ENCODE measurements at regions not wholly inside any gene's neighbourhood (a gene's known extent, or its start where the extent isn't known, plus 50 kb on each side); places are given as distances from the start of the nearest gene placed in this dataset.

DNA sequence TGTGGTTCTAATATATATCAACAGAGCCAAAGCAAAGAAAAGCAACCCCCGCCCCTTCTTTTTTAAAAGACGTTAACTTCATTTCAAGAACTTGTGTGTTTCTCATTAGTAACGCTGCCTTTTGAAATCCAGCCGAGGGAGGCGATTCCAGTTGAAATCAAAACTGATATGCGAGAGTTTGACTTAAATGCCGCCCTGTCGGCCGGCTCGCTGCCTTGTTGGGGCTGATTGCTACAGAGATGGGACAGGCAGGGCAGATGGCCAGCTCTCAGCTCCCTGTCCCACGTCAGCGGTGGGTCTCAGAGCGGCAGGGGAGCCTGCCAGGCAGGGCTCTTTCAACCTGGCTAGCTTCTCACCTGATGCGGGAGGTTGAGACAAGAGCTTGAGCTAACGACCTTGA, 51.9 kb upstream of the ALX4 start:
- H3K4me1 ChIP-seq (ENCODE audit: low read depth): no peaks in the 10 kb centered on the region
- intact Hi-C loops (cut with DNase I, micrococcal nuclease): no loop called here
- no peaks in the 10 kb centered on the region for H3K9me3 ChIP-seq
- no peak for DNase-seq
- no peak for ATAC-seq
- no peak overlapping the region for H3K4me3 ChIP-seq
- no peaks in the 10 kb centered on the region for H3K36me3 ChIP-seq (ENCODE audit: low read depth)
- no peak for TF ChIP-seq CTCF (IDR thresholded peaks at IDR 0.05)

- ATAC-seq: no peak
Observed at GRCh38 chr11:44363116-44363515, 53.2 kb upstream of the ALX4 start.

GRCh38 chr11:44364596-44364995, 54.7 kb upstream of the ALX4 start:
- Histone ChIP-seq H3K9me3 (no peaks in the 10 kb centered on the region), H3K36me3 (ENCODE audit: low read depth) (no peaks in the 10 kb centered on the region), H3K4me3 (no peak overlapping the region), H3K4me1 (ENCODE audit: low read depth) (no peaks in the 10 kb centered on the region)
- DNase-seq: no peak
- intact Hi-C loops (cut with DNase I, micrococcal nuclease): no loop called here
- TF ChIP-seq CTCF (IDR thresholded peaks at IDR 0.05): no peak
- no peak for ATAC-seq

More at GRCh38 chr11:44363116-44363515, 53.2 kb upstream of the ALX4 start:
- TF ChIP-seq CTCF (IDR thresholded peaks at IDR 0.05): no peak
- Histone ChIP-seq H3K9me3 (no peaks in the 10 kb centered on the region), H3K36me3 (ENCODE audit: low read depth) (no peaks in the 10 kb centered on the region), H3K4me1 (ENCODE audit: low read depth) (no peaks in the 10 kb centered on the region), H3K4me3 (no peak overlapping the region)
- DNase-seq: no peak
- intact Hi-C loops (cut with DNase I, micrococcal nuclease): no loop called here

- H3K9me3 ChIP-seq: no peaks in the 10 kb centered on the region
- H3K4me1 ChIP-seq (ENCODE audit: low read depth): no peaks in the 10 kb centered on the region
- H3K4me3 ChIP-seq: no peak overlapping the region
- no peak for TF ChIP-seq CTCF (IDR thresholded peaks at IDR 0.05)
- no peak for ATAC-seq
- intact Hi-C loops (cut with DNase I, micrococcal nuclease): no loop called here
- DNase-seq: no peak
- no peaks in the 10 kb centered on the region for H3K36me3 ChIP-seq (ENCODE audit: low read depth)
Observed at GRCh38 chr11:44365616-44366015, 55.7 kb upstream of the ALX4 start.

GRCh38 chr11:44366026-44366425, 56.1 kb upstream of the ALX4 start:
- Histone ChIP-seq H3K9me3 (no peaks in the 10 kb centered on the region), H3K4me1 (ENCODE audit: low read depth) (no peaks in the 10 kb centered on the region), H3K4me3 (no peak overlapping the region), H3K36me3 (ENCODE audit: low read depth) (no peaks in the 10 kb centered on the region)
- DNase-seq: no peak
- ATAC-seq: no peak
- intact Hi-C loops (cut with DNase I, micrococcal nuclease): no loop called here
- no peak for TF ChIP-seq CTCF (IDR thresholded peaks at IDR 0.05)

DNA sequence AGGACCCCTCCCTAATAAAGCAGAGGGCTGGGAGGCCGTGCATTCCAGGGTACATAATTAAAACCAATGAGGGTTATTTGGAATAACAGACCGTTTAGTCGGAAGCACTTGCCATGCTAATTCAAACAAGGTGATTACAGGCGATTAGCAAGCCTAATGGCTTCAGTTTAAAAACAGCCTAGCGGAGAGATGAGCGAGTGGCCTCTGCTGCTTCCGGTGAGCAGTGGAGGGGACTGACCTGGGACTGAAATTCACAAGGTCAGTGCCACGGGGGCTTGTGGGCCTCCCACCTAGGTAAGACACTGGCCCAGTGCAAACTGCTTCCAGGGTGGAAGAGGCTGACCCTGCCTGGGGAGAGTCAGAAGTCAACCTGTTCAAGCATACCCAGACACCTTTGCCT, 56.8 kb upstream of the ALX4 start:
- H3K4me1 ChIP-seq (ENCODE audit: low read depth): no peaks in the 10 kb centered on the region
- ATAC-seq (no peak), DNase-seq (no peak)
- no peak for TF ChIP-seq CTCF (IDR thresholded peaks at IDR 0.05)
- no peaks in the 10 kb centered on the region for H3K9me3 ChIP-seq
- intact Hi-C loops (cut with DNase I, micrococcal nuclease): no loop called here
- H3K36me3 ChIP-seq (ENCODE audit: low read depth): no peaks in the 10 kb centered on the region
- H3K4me3 ChIP-seq: no peak overlapping the region

All from mucosa of descending colon (tissue), 3 donors.